ENCODE measurements at regions not wholly inside any gene's neighbourhood (a gene's known extent, or its start where the extent isn't known, plus 50 kb on each side); places are given as distances from the start of the nearest gene placed in this dataset.

DNA sequence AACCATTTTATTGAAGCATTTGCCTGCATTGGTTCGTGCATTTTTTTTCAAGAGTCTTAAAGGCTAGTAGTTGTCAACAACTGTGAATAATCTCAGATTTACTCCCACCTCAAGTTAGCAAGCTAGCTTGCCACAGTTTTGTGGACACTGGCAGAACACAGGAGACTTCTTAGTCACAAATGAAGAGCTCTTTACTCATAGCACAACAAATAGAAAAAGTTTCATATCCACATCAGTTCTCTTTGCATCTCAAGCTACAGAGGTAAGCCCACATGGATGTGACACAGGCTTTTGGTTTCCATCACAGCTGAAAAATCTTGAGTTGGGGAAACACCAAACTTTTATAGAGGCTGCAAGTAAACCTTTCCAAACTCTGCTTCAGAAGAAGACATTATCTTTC, 2315.7 kb upstream of the TENM3 start:
- Histone ChIP-seq H2AFZ (ENCODE audit: low read length) (no peak overlapping the region), H3K4me3 (ENCODE audit: insufficient read depth, low read length) (no peak overlapping the region), H3K79me2 (ENCODE audit: insufficient read depth, low read length) (no peaks in the 10 kb centered on the region), H3K9me3 (ENCODE audit: low read depth, low read length) (no peaks in the 10 kb centered on the region), H3K4me1 (ENCODE audit: insufficient read depth, low read length) (no peaks in the 10 kb centered on the region), H3K27ac (ENCODE audit: low read depth, low read length) (no peak overlapping the region), H3K36me3 (ENCODE audit: insufficient read depth, low read length) (no peaks in the 10 kb centered on the region), H3K27me3 (ENCODE audit: insufficient read depth, low read length) (no peaks in the 10 kb centered on the region), H4K20me1 (ENCODE audit: insufficient read depth, low read length) (no peaks in the 10 kb centered on the region), H3K4me2 (ENCODE audit: insufficient read depth, low read length) (no peak overlapping the region)
- TF ChIP-seq, protein P1, sequence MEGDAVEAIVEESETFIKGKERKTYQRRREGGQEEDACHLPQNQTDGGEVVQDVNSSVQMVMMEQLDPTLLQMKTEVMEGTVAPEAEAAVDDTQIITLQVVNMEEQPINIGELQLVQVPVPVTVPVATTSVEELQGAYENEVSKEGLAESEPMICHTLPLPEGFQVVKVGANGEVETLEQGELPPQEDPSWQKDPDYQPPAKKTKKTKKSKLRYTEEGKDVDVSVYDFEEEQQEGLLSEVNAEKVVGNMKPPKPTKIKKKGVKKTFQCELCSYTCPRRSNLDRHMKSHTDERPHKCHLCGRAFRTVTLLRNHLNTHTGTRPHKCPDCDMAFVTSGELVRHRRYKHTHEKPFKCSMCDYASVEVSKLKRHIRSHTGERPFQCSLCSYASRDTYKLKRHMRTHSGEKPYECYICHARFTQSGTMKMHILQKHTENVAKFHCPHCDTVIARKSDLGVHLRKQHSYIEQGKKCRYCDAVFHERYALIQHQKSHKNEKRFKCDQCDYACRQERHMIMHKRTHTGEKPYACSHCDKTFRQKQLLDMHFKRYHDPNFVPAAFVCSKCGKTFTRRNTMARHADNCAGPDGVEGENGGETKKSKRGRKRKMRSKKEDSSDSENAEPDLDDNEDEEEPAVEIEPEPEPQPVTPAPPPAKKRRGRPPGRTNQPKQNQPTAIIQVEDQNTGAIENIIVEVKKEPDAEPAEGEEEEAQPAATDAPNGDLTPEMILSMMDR (IDR thresholded peaks at IDR 0.05; ENCODE audit: extremely low read depth, low read depth, low read length) = no peak
- no peak for DNase-seq (ENCODE audit: insufficient read length, low spot score, missing footprints)

DNA sequence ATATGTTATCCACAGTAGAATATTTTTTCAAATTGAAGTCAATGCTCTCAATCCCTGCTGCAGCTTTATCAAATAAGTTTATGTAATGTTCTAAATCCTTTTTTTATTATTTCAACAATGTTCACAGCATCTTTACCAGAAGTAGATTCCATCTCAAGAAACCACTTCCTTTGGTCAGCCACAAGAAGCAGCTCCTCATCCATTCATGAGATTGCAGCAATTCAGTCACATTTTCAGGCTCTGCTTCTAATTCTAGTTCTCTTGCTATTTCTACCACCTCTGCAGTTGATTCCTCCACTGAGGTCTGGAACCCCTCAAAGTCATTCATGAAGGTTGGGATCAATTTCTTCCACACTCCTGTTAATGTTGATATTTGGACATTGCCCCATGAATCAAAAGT, 2301.3 kb upstream of the TENM3 start:
- TF ChIP-seq, protein P1 (IDR thresholded peaks at IDR 0.05; ENCODE audit: extremely low read depth, low read depth, low read length) = no peak
- Histone ChIP-seq H4K20me1 (ENCODE audit: insufficient read depth, low read length) (no peaks in the 10 kb centered on the region), H2AFZ (ENCODE audit: low read length) (no peak overlapping the region), H3K4me1 (ENCODE audit: insufficient read depth, low read length) (no peaks in the 10 kb centered on the region), H3K79me2 (ENCODE audit: insufficient read depth, low read length) (no peaks in the 10 kb centered on the region), H3K4me3 (ENCODE audit: insufficient read depth, low read length) (no peak overlapping the region), H3K27me3 (ENCODE audit: insufficient read depth, low read length) (no peaks in the 10 kb centered on the region), H3K9me3 (ENCODE audit: low read depth, low read length) (peaks cover 5% of the 10 kb centered on the region), H3K4me2 (ENCODE audit: insufficient read depth, low read length) (no peak overlapping the region), H3K36me3 (ENCODE audit: insufficient read depth, low read length) (no peaks in the 10 kb centered on the region), H3K27ac (ENCODE audit: low read depth, low read length) (no peak overlapping the region)
- DNase-seq (ENCODE audit: insufficient read length, low spot score, missing footprints) = no peak

DNA sequence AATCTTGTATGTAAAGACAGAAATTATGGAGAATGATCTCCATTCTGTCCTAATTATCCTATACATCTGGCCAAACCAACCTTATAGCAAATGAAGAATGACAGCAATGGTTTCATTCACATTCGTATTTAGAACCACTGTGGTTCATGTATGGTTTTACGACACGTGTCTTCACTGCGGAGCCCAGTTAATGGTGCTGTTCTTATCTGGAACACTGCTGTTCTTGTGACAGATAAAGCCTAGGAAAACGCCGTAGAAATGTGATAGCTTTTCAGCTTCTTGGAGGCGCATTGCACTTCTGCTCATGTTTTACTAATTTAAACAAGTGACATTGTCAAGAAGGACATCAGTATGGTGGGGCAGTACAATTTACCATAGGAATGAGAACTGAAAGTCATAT, 2266.4 kb upstream of the TENM3 start:
- no peak overlapping the region for H3K27ac ChIP-seq (ENCODE audit: low read depth, low read length)
- no peak overlapping the region for H3K4me2 ChIP-seq (ENCODE audit: insufficient read depth, low read length)
- H4K20me1 ChIP-seq (ENCODE audit: insufficient read depth, low read length) = no peaks in the 10 kb centered on the region
- no peak overlapping the region for H2AFZ ChIP-seq (ENCODE audit: low read length)
- H3K4me3 ChIP-seq (ENCODE audit: insufficient read depth, low read length) = no peak overlapping the region
- H3K4me1 ChIP-seq (ENCODE audit: insufficient read depth, low read length) = no peaks in the 10 kb centered on the region
- TF ChIP-seq, protein P1 (IDR thresholded peaks at IDR 0.05; ENCODE audit: extremely low read depth, low read depth, low read length) = no peak
- H3K27me3 ChIP-seq (ENCODE audit: insufficient read depth, low read length) = no peaks in the 10 kb centered on the region
- H3K79me2 ChIP-seq (ENCODE audit: insufficient read depth, low read length) = no peaks in the 10 kb centered on the region
- H3K36me3 ChIP-seq (ENCODE audit: insufficient read depth, low read length) = no peaks in the 10 kb centered on the region
- peaks cover 5% of the 10 kb centered on the region for H3K9me3 ChIP-seq (ENCODE audit: low read depth, low read length)
- no peak for DNase-seq (ENCODE audit: insufficient read length, low spot score, missing footprints)

- Histone ChIP-seq H3K79me2 (ENCODE audit: insufficient read depth, low read length) (no peaks in the 10 kb centered on the region), H3K4me2 (ENCODE audit: insufficient read depth, low read length) (no peak overlapping the region), H3K9me3 (ENCODE audit: low read depth, low read length) (peaks cover 5% of the 10 kb centered on the region), H3K36me3 (ENCODE audit: insufficient read depth, low read length) (no peaks in the 10 kb centered on the region), H3K4me3 (ENCODE audit: insufficient read depth, low read length) (no peak overlapping the region), H4K20me1 (ENCODE audit: insufficient read depth, low read length) (no peaks in the 10 kb centered on the region), H3K27ac (ENCODE audit: low read depth, low read length) (no peak overlapping the region), H3K4me1 (ENCODE audit: insufficient read depth, low read length) (no peaks in the 10 kb centered on the region), H2AFZ (ENCODE audit: low read length) (no peak overlapping the region), H3K27me3 (ENCODE audit: insufficient read depth, low read length) (no peaks in the 10 kb centered on the region)
- no peak for DNase-seq (ENCODE audit: insufficient read length, low spot score, missing footprints)
- TF ChIP-seq, protein P1 (IDR thresholded peaks at IDR 0.05; ENCODE audit: extremely low read depth, low read depth, low read length) = no peak
Measured at GRCh38 chr4:179977378-179977777, 2265.8 kb upstream of the TENM3 start.
